ENCODE measurements at regions not wholly inside any gene's neighbourhood (a gene's known extent, or its start where the extent isn't known, plus 50 kb on each side); places are given as distances from the start of the nearest gene placed in this dataset.

GRCh38 chr14:85150166-85150565, 379.8 kb upstream of the FLRT2 start:
- intact Hi-C loops (cut with DNase I) = no loop called here
- 39 to 48% methylated on average over 4 of the region's 4 CpGs for WGBS, 2 donors
- H3K27ac ChIP-seq (ENCODE audit: low read depth in 1 of 2, low read length in 2 of 2) = no peak overlapping the region
- H3K36me3 ChIP-seq (ENCODE audit: control insufficient read depth in 1 of 2, insufficient read depth in 2 of 2, low read length in 1 of 2) = no peaks in the 10 kb centered on the region
- H3K27me3 ChIP-seq (ENCODE audit: control insufficient read depth in 1 of 2, insufficient read depth in 2 of 2, low read length in 1 of 2) = no peaks in the 10 kb centered on the region
- no peaks in the 10 kb centered on the region for H3K9me3 ChIP-seq (ENCODE audit: control insufficient read depth, low read length)
- DNase-seq (no peak), ATAC-seq (ENCODE audit: low FRiP score) (no peak)
- H3K4me1 ChIP-seq (ENCODE audit: control insufficient read depth in 1 of 2, insufficient read depth in 2 of 2, low read length in 2 of 2) = no peaks in the 10 kb centered on the region
- no peak overlapping the region for H3K4me3 ChIP-seq (ENCODE audit: low read length in 2 of 2)

GRCh38 chr14:85154714-85155113, 375.2 kb upstream of the FLRT2 start:
- H3K4me1 ChIP-seq (ENCODE audit: control insufficient read depth in 1 of 2, insufficient read depth in 2 of 2, low read length in 2 of 2) = no peaks in the 10 kb centered on the region
- H3K9me3 ChIP-seq (ENCODE audit: control insufficient read depth, low read length) = peaks cover 2% of the 10 kb centered on the region
- no peaks in the 10 kb centered on the region for H3K36me3 ChIP-seq (ENCODE audit: control insufficient read depth in 1 of 2, insufficient read depth in 2 of 2, low read length in 1 of 2)
- H3K27me3 ChIP-seq (ENCODE audit: control insufficient read depth in 1 of 2, insufficient read depth in 2 of 2, low read length in 1 of 2) = no peaks in the 10 kb centered on the region
- ATAC-seq (ENCODE audit: low FRiP score) (no peak), DNase-seq (no peak)
- intact Hi-C loops (cut with DNase I) = no loop called here
- H3K4me3 ChIP-seq (ENCODE audit: low read length in 2 of 2) = no peak overlapping the region
- 75 to 79% methylated on average over 3 of the region's 3 CpGs for WGBS, 2 donors
- H3K27ac ChIP-seq (ENCODE audit: low read depth in 1 of 2, low read length in 2 of 2) = no peak overlapping the region

GRCh38 chr14:85156319-85156718, 373.6 kb upstream of the FLRT2 start:
- Histone ChIP-seq H3K27ac (ENCODE audit: low read depth in 1 of 2, low read length in 2 of 2) (no peak overlapping the region), H3K4me3 (ENCODE audit: low read length in 2 of 2) (no peak overlapping the region), H3K9me3 (ENCODE audit: control insufficient read depth, low read length) (peaks cover 2% of the 10 kb centered on the region), H3K27me3 (ENCODE audit: control insufficient read depth in 1 of 2, insufficient read depth in 2 of 2, low read length in 1 of 2) (no peaks in the 10 kb centered on the region), H3K36me3 (ENCODE audit: control insufficient read depth in 1 of 2, insufficient read depth in 2 of 2, low read length in 1 of 2) (no peaks in the 10 kb centered on the region), H3K4me1 (ENCODE audit: control insufficient read depth in 1 of 2, insufficient read depth in 2 of 2, low read length in 2 of 2) (no peaks in the 10 kb centered on the region)
- no peak for DNase-seq
- no peak for ATAC-seq (ENCODE audit: low FRiP score)
- intact Hi-C loops (cut with DNase I) = no loop called here

- peaks cover 2% of the 10 kb centered on the region for H3K9me3 ChIP-seq (ENCODE audit: control insufficient read depth, low read length)
- no peak overlapping the region for H3K4me3 ChIP-seq (ENCODE audit: low read length in 2 of 2)
- no peak overlapping the region for H3K27ac ChIP-seq (ENCODE audit: low read depth in 1 of 2, low read length in 2 of 2)
- no peaks in the 10 kb centered on the region for H3K27me3 ChIP-seq (ENCODE audit: control insufficient read depth in 1 of 2, insufficient read depth in 2 of 2, low read length in 1 of 2)
- intact Hi-C loops (cut with DNase I) = no loop called here
- ATAC-seq (ENCODE audit: low FRiP score) (no peak), DNase-seq (no peak)
- H3K36me3 ChIP-seq (ENCODE audit: control insufficient read depth in 1 of 2, insufficient read depth in 2 of 2, low read length in 1 of 2) = no peaks in the 10 kb centered on the region
- H3K4me1 ChIP-seq (ENCODE audit: control insufficient read depth in 1 of 2, insufficient read depth in 2 of 2, low read length in 2 of 2) = no peaks in the 10 kb centered on the region
These were observed 370.2 kb upstream of the FLRT2 start for GRCh38 chr14:85159726-85160125.

GRCh38 chr14:85165094-85165493, 364.9 kb upstream of the FLRT2 start:
- H3K4me3 ChIP-seq (ENCODE audit: low read length in 2 of 2) = no peak overlapping the region
- ATAC-seq (ENCODE audit: low FRiP score) (no peak), DNase-seq (no peak)
- no peak overlapping the region for H3K27ac ChIP-seq (ENCODE audit: low read depth in 1 of 2, low read length in 2 of 2)
- 91 to 97% methylated on average over 3 of the region's 3 CpGs for WGBS, 2 donors
- H3K27me3 ChIP-seq (ENCODE audit: control insufficient read depth in 1 of 2, insufficient read depth in 2 of 2, low read length in 1 of 2) = no peaks in the 10 kb centered on the region
- H3K36me3 ChIP-seq (ENCODE audit: control insufficient read depth in 1 of 2, insufficient read depth in 2 of 2, low read length in 1 of 2) = no peaks in the 10 kb centered on the region
- no peaks in the 10 kb centered on the region for H3K4me1 ChIP-seq (ENCODE audit: control insufficient read depth in 1 of 2, insufficient read depth in 2 of 2, low read length in 2 of 2)
- intact Hi-C loops (cut with DNase I) = no loop called here
- no peaks in the 10 kb centered on the region for H3K9me3 ChIP-seq (ENCODE audit: control insufficient read depth, low read length)

GRCh38 chr14:85169381-85169780, 360.6 kb upstream of the FLRT2 start:
- H3K4me3 ChIP-seq (ENCODE audit: low read length in 2 of 2) = no peak overlapping the region
- no peaks in the 10 kb centered on the region for H3K9me3 ChIP-seq (ENCODE audit: control insufficient read depth, low read length)
- no peak overlapping the region for H3K27ac ChIP-seq (ENCODE audit: low read depth in 1 of 2, low read length in 2 of 2)
- H3K27me3 ChIP-seq (ENCODE audit: control insufficient read depth in 1 of 2, insufficient read depth in 2 of 2, low read length in 1 of 2) = no peaks in the 10 kb centered on the region
- no peaks in the 10 kb centered on the region for H3K4me1 ChIP-seq (ENCODE audit: control insufficient read depth in 1 of 2, insufficient read depth in 2 of 2, low read length in 2 of 2)
- intact Hi-C loops (cut with DNase I) = no loop called here
- ATAC-seq (ENCODE audit: low FRiP score) (no peak), DNase-seq (no peak)
- no peaks in the 10 kb centered on the region for H3K36me3 ChIP-seq (ENCODE audit: control insufficient read depth in 1 of 2, insufficient read depth in 2 of 2, low read length in 1 of 2)

- no peaks in the 10 kb centered on the region for H3K4me1 ChIP-seq (ENCODE audit: control insufficient read depth in 1 of 2, insufficient read depth in 2 of 2, low read length in 2 of 2)
- no peaks in the 10 kb centered on the region for H3K27me3 ChIP-seq (ENCODE audit: control insufficient read depth in 1 of 2, insufficient read depth in 2 of 2, low read length in 1 of 2)
- no peak overlapping the region for H3K27ac ChIP-seq (ENCODE audit: low read depth in 1 of 2, low read length in 2 of 2)
- H3K36me3 ChIP-seq (ENCODE audit: control insufficient read depth in 1 of 2, insufficient read depth in 2 of 2, low read length in 1 of 2) = no peaks in the 10 kb centered on the region
- no peaks in the 10 kb centered on the region for H3K9me3 ChIP-seq (ENCODE audit: control insufficient read depth, low read length)
- 83 to 88% methylated on average over 2 of the region's 2 CpGs for WGBS, 2 donors
- no peak overlapping the region for H3K4me3 ChIP-seq (ENCODE audit: low read length in 2 of 2)
- DNase-seq (no peak), ATAC-seq (ENCODE audit: low FRiP score) (no peak)
- intact Hi-C loops (cut with DNase I) = no loop called here
These were observed 357.7 kb upstream of the FLRT2 start for GRCh38 chr14:85172290-85172689.

- WGBS, 2 donors = 3 to 21% methylated on average over 1 of the region's 1 CpG
These were observed 357.0 kb upstream of the FLRT2 start for GRCh38 chr14:85172889-85173477.

GRCh38 chr14:85175556-85175955, 354.4 kb upstream of the FLRT2 start:
- 88 to 97% methylated on average over 1 of the region's 1 CpG for WGBS, 2 donors
- Histone ChIP-seq H3K9me3 (ENCODE audit: control insufficient read depth, low read length) (peaks cover 2% of the 10 kb centered on the region), H3K27ac (ENCODE audit: low read depth in 1 of 2, low read length in 2 of 2) (no peak overlapping the region), H3K36me3 (ENCODE audit: control insufficient read depth in 1 of 2, insufficient read depth in 2 of 2, low read length in 1 of 2) (no peaks in the 10 kb centered on the region), H3K4me3 (ENCODE audit: low read length in 2 of 2) (no peak overlapping the region), H3K4me1 (ENCODE audit: control insufficient read depth in 1 of 2, insufficient read depth in 2 of 2, low read length in 2 of 2) (no peaks in the 10 kb centered on the region), H3K27me3 (ENCODE audit: control insufficient read depth in 1 of 2, insufficient read depth in 2 of 2, low read length in 1 of 2) (no peaks in the 10 kb centered on the region)
- intact Hi-C loops (cut with DNase I) = no loop called here
- DNase-seq (no peak), ATAC-seq (ENCODE audit: low FRiP score) (no peak)

More at GRCh38 chr14:85172889-85173477, 357.0 kb upstream of the FLRT2 start:
- Histone ChIP-seq H3K4me3 (ENCODE audit: low read length in 2 of 2) (no peak overlapping the region), H3K4me1 (ENCODE audit: control insufficient read depth in 1 of 2, insufficient read depth in 2 of 2, low read length in 2 of 2) (no peaks in the 10 kb centered on the region), H3K36me3 (ENCODE audit: control insufficient read depth in 1 of 2, insufficient read depth in 2 of 2, low read length in 1 of 2) (no peaks in the 10 kb centered on the region), H3K27ac (ENCODE audit: low read depth in 1 of 2, low read length in 2 of 2) (no peak overlapping the region), H3K9me3 (ENCODE audit: control insufficient read depth, low read length) (no peaks in the 10 kb centered on the region), H3K27me3 (ENCODE audit: control insufficient read depth in 1 of 2, insufficient read depth in 2 of 2, low read length in 1 of 2) (no peaks in the 10 kb centered on the region)
- intact Hi-C loops (cut with DNase I) = no loop called here
- ATAC-seq (ENCODE audit: low FRiP score) (no peak), DNase-seq (no peak)

All from aorta (tissue), 5 donors.